Brain microvascular endothelial cell (primary cell): ENCODE measurements at regions not wholly inside any gene's neighbourhood (a gene's known extent, or its start where the extent isn't known, plus 50 kb on each side); places are given as distances from the start of the nearest gene placed in this dataset.

ENCODE experiments used
- DNase-seq: peaks from one replicate; pipeline ENCODE4 v3.0.0-alpha.2; 2020
- H3K27ac ChIP-seq: fragments of 250-450 bp; sonication (Bioruptor Pico); 2 replicates; pipeline ENCODE4 v1.5.1; 2020; ENCODE audit warnings: mild to moderate bottlenecking, moderate library complexity
- H3K27me3 ChIP-seq: fragments of 250-450 bp; sonication (Bioruptor Pico); replicated peaks from 2 replicates; pipeline ENCODE4 v1.5.1; 2020; ENCODE audit warnings: mild to moderate bottlenecking
- H3K36me3 ChIP-seq: fragments of 250-450 bp; sonication (Bioruptor Pico); replicated peaks from 2 replicates; pipeline ENCODE4 v1.5.1; 2020; ENCODE audit warnings: mild to moderate bottlenecking
- H3K4me3 ChIP-seq: 2 replicates; pipeline ENCODE4 v1.5.1; 2011; ENCODE audit warnings: low read depth, mild to moderate bottlenecking, control low read depth, low read length, moderate library complexity
- CTCF ChIP-seq: IDR thresholded peaks from 2 replicates; pipeline ENCODE4 v1.5.1; 2011; ENCODE audit warnings: low read depth, mild to moderate bottlenecking, moderate library complexity, low read length, control low read depth, inconsistent platforms; ENCODE audit errors: missing control alignments
- in situ Hi-C: cut with HindIII; loops from 2 replicates; pipeline ENCODE4 v1.10.0; 2017; ENCODE audit warnings: low sequenced_read_pairs, low pct_ligation_motif_present

- Histone ChIP-seq H3K27ac (no peak overlapping the region), H3K27me3 (no peaks in the 10 kb centered on the region), H3K36me3 (no peaks in the 10 kb centered on the region), H3K4me3 (no peak overlapping the region)
- DNase-seq = no peak
- in situ Hi-C loops = loop anchor here (25.0 kb wide), 1 partner anchor 145 kb away; no protein-coding TSS in a partner anchor
- no peak for TF ChIP-seq CTCF
These were observed 173.5 kb downstream of the DLL1 start for GRCh38 chr6:170117111-170117972.

GRCh38 chr6:170116636-170117035, 174.2 kb downstream of the DLL1 start:
- in situ Hi-C loops = loop anchor here (25.0 kb wide), 1 partner anchor 146 kb away; no protein-coding TSS in a partner anchor
- no peak for DNase-seq
- TF ChIP-seq CTCF = no peak
- H3K27ac ChIP-seq = no peak overlapping the region
- no peaks in the 10 kb centered on the region for H3K27me3 ChIP-seq
- H3K4me3 ChIP-seq = no peak overlapping the region
- H3K36me3 ChIP-seq = no peaks in the 10 kb centered on the region

GRCh38 chr6:170114956-170115855, 175.7 kb downstream of the DLL1 start:
- in situ Hi-C loops = loop anchor here (25.0 kb wide), 1 partner anchor 147 kb away; no protein-coding TSS in a partner anchor
- no peak for TF ChIP-seq CTCF
- H3K27ac ChIP-seq = no peak overlapping the region
- no peaks in the 10 kb centered on the region for H3K27me3 ChIP-seq
- H3K36me3 ChIP-seq = no peaks in the 10 kb centered on the region
- no peak overlapping the region for H3K4me3 ChIP-seq
- DNase-seq = no peak

- Histone ChIP-seq H3K27me3 (no peaks in the 10 kb centered on the region), H3K27ac (no peak overlapping the region), H3K36me3 (no peaks in the 10 kb centered on the region), H3K4me3 (no peak overlapping the region)
- TF ChIP-seq CTCF = no peak
- in situ Hi-C loops = loop anchor here (25.0 kb wide), 1 partner anchor 148 kb away; no protein-coding TSS in a partner anchor
- no peak for DNase-seq
These were observed 176.5 kb downstream of the DLL1 start for GRCh38 chr6:170114187-170114945.

GRCh38 chr6:170113141-170113540, 177.7 kb downstream of the DLL1 start:
- in situ Hi-C loops = loop anchor here (25.0 kb wide), 1 partner anchor 149 kb away; no protein-coding TSS in a partner anchor
- Histone ChIP-seq H3K27me3 (no peaks in the 10 kb centered on the region), H3K4me3 (no peak overlapping the region), H3K36me3 (no peaks in the 10 kb centered on the region), H3K27ac (no peak overlapping the region)
- no peak for TF ChIP-seq CTCF
- no peak for DNase-seq
